ENCODE measurements at regions not wholly inside any gene's neighbourhood (a gene's known extent, or its start where the extent isn't known, plus 50 kb on each side); places are given as distances from the start of the nearest gene placed in this dataset.

DNA sequence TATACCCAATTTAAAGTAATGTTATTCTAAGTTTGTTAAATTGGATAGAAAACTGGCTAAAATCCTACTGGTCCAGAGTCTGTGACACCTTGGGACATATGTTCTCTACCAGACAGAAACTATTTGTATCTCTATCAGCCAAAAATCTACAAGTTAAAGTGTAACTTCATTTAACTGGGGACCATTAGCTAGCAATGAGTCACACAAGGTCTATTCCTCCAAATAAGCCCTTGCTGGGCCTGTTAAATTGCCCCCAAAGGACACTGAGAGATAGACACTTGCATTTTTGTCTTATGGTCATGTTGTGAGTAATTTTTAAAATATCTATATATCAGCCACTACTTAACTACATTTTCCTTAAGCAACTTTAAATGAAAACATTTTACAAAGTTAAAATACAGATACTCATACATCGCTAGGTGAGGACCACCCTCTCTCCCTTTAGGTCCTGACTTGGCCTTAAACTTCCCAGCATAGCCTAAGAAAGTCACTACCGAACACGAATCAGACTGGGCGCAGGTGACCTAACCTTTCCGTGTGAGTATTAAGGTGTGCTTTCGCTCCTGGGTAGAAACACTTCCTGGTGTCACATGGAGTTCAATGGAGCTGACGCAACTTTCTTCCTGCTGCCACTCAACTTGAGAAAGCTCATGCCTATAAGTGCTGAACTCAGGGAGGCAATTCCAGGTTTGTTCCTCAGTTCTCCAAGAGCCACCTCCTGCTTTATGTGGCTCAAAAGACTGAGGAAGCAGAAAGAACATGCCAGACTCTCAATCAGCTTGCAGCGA is 249.1 kb downstream of the DIRAS2 start:
- DNase-seq, result peak in 1 of 2 donors; percentile 79
- no peak overlapping the region for H3K4me3 ChIP-seq
- no peak for ATAC-seq (ENCODE audit: low FRiP score in 2 of 2)
- 72 to 83% methylated on average over 6 to 8 of the region's 8 CpGs for WGBS, 2 donors
- H3K9me3 ChIP-seq, result no peaks in the 10 kb centered on the region
- TF ChIP-seq, protein P1, sequence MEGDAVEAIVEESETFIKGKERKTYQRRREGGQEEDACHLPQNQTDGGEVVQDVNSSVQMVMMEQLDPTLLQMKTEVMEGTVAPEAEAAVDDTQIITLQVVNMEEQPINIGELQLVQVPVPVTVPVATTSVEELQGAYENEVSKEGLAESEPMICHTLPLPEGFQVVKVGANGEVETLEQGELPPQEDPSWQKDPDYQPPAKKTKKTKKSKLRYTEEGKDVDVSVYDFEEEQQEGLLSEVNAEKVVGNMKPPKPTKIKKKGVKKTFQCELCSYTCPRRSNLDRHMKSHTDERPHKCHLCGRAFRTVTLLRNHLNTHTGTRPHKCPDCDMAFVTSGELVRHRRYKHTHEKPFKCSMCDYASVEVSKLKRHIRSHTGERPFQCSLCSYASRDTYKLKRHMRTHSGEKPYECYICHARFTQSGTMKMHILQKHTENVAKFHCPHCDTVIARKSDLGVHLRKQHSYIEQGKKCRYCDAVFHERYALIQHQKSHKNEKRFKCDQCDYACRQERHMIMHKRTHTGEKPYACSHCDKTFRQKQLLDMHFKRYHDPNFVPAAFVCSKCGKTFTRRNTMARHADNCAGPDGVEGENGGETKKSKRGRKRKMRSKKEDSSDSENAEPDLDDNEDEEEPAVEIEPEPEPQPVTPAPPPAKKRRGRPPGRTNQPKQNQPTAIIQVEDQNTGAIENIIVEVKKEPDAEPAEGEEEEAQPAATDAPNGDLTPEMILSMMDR (IDR thresholded peaks at IDR 0.05), result no peak
- peak in 1 of 4 donors; percentile 16 for TF ChIP-seq EP300 (IDR thresholded peaks at IDR 0.05)
- no peaks in the 10 kb centered on the region for H3K36me3 ChIP-seq
- no peaks in the 10 kb centered on the region for H3K27me3 ChIP-seq
- no peaks in the 10 kb centered on the region for H3K4me1 ChIP-seq
- H3K27ac ChIP-seq, result no peak overlapping the region

DNA sequence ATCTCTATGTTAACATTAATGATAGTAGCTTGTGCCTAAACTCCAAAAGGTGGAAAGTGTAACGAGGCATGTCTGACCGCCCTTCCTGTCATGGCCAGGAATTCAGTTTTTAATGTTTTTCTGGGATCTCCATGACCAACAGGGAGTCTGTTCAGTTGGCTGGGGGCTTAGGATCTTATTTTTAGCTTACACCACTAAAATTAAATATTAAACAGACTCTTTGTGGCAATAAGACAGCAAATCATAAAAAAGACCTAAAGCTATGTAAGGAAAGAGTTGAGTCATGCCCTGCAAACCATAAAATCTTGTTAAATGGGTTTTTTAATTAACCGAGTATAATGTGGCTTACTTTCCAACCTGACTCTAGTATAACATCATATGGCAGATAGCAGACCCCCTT is 247.8 kb downstream of the DIRAS2 start:
- H3K27ac ChIP-seq, result no peak overlapping the region
- no peaks in the 10 kb centered on the region for H3K9me3 ChIP-seq
- H3K4me1 ChIP-seq, result no peaks in the 10 kb centered on the region
- 90 to 91% methylated on average over 3 of the region's 3 CpGs for WGBS, 2 donors
- no peak for ATAC-seq (ENCODE audit: low FRiP score in 2 of 2)
- no peaks in the 10 kb centered on the region for H3K36me3 ChIP-seq
- no peaks in the 10 kb centered on the region for H3K27me3 ChIP-seq
- TF ChIP-seq EP300 (IDR thresholded peaks at IDR 0.05), result no peak
- TF ChIP-seq POLR2AphosphoS5 (IDR thresholded peaks at IDR 0.05), result no peak
- TF ChIP-seq, protein P1 (IDR thresholded peaks at IDR 0.05), result no peak
- TF ChIP-seq POLR2A (IDR thresholded peaks at IDR 0.05), result no peak
- no peak for DNase-seq
- no peak overlapping the region for H3K4me3 ChIP-seq

DNA sequence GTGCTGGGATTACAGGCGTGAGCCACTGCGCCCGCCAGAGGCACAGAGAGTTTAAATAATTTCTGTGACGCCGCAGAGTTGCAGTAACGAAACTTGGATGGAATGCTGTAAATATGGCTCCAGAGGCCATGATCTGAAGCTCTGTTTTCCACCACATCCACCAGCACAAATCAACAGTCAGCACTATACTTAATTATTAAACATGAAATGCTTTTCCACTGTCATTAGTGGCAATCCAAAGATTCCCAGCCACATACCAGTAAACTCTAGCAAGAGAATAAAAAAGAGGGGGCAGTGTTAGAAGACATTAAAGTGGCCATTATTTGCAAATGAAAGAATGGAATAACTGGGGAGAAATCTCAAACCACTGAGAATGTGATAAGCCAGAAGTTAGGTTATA is 242.5 kb downstream of the DIRAS2 start:
- Histone ChIP-seq H3K9me3 (no peaks in the 10 kb centered on the region), H3K27ac (no peak overlapping the region), H3K4me1 (no peaks in the 10 kb centered on the region), H3K27me3 (no peaks in the 10 kb centered on the region), H3K4me3 (no peak overlapping the region), H3K36me3 (no peaks in the 10 kb centered on the region)
- TF ChIP-seq POLR2AphosphoS5 (IDR thresholded peaks at IDR 0.05) (no peak), POLR2A (IDR thresholded peaks at IDR 0.05) (no peak), EP300 (IDR thresholded peaks at IDR 0.05) (no peak)
- TF ChIP-seq, protein P1 (IDR thresholded peaks at IDR 0.05), result no peak
- no peak for DNase-seq
- ATAC-seq (ENCODE audit: low FRiP score in 2 of 2), result no peak
- 93 to 95% methylated on average over 6 of the region's 6 CpGs for WGBS, 2 donors

DNA sequence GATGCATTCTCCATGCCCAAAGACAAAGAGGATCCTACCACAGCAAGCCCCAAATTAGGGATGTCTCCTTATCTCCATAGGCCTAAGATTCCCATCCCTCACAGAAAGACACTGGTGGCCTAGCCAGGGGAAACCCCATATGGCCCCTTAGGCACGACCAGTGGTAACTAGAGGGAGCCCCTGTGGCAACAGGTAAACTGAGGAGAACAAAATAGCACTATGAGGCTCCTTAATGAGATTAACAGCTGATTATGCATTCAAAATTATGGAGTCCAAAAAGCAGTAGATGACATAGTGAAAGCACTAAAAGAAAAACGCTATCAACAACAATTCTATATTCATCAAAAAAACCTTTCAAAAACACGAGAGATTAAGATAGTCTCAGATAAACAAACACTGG is 234.0 kb downstream of the DIRAS2 start:
- no peaks in the 10 kb centered on the region for H3K4me1 ChIP-seq
- TF ChIP-seq POLR2AphosphoS5 (IDR thresholded peaks at IDR 0.05) (no peak), EP300 (IDR thresholded peaks at IDR 0.05) (no peak), POLR2A (IDR thresholded peaks at IDR 0.05) (no peak)
- TF ChIP-seq, protein P1 (IDR thresholded peaks at IDR 0.05), result no peak
- H3K36me3 ChIP-seq, result no peaks in the 10 kb centered on the region
- no peak overlapping the region for H3K4me3 ChIP-seq
- no peaks in the 10 kb centered on the region for H3K27me3 ChIP-seq
- ATAC-seq (ENCODE audit: low FRiP score in 2 of 2) (no peak), DNase-seq (no peak)
- no peak overlapping the region for H3K27ac ChIP-seq
- WGBS, 2 donors, result 79 to 82% methylated on average over 3 of the region's 3 CpGs
- H3K9me3 ChIP-seq, result peaks cover 0 to 4% (median 1%) of the 10 kb centered on the region in 4 donors

Data from upper lobe of left lung (tissue), 6 donors.